ENCODE measurements at regions not wholly inside any gene's neighbourhood (a gene's known extent, or its start where the extent isn't known, plus 50 kb on each side); places are given as distances from the start of the nearest gene placed in this dataset.

DNA sequence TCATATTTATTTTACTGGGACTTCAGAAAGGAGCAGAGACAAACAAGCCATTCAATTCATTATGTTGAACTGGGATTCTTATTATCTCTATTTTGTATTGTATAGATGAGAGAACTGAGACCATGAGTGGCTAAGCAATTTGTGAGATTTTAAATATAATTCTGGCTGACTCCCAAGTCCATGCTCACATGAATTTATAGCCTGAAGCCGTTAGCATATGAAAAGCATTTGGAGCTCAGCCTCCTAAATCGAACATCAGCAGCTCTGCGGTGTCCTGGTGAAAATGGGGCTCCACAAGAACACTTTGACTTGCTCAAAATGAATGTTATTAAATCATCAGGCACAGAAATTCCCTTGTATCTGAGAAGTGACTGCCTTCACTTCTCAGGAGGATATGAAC lies 96.8 kb upstream of the DPT start:
- TF ChIP-seq, protein P1, sequence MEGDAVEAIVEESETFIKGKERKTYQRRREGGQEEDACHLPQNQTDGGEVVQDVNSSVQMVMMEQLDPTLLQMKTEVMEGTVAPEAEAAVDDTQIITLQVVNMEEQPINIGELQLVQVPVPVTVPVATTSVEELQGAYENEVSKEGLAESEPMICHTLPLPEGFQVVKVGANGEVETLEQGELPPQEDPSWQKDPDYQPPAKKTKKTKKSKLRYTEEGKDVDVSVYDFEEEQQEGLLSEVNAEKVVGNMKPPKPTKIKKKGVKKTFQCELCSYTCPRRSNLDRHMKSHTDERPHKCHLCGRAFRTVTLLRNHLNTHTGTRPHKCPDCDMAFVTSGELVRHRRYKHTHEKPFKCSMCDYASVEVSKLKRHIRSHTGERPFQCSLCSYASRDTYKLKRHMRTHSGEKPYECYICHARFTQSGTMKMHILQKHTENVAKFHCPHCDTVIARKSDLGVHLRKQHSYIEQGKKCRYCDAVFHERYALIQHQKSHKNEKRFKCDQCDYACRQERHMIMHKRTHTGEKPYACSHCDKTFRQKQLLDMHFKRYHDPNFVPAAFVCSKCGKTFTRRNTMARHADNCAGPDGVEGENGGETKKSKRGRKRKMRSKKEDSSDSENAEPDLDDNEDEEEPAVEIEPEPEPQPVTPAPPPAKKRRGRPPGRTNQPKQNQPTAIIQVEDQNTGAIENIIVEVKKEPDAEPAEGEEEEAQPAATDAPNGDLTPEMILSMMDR (IDR thresholded peaks at IDR 0.05), result no peak
- TF ChIP-seq POLR2A (IDR thresholded peaks at IDR 0.05; ENCODE audit: low read length) (no peak), RCOR1 (IDR thresholded peaks at IDR 0.05; ENCODE audit: low read depth, low read length) (no peak), RAD21 (conservative IDR thresholded peaks at IDR 0.05 in 1 of 2, IDR thresholded peaks at IDR 0.05 in 1 of 2) (no peak), RFX5 (IDR thresholded peaks at IDR 0.05) (no peak)
- TF ChIP-seq, protein P2, sequence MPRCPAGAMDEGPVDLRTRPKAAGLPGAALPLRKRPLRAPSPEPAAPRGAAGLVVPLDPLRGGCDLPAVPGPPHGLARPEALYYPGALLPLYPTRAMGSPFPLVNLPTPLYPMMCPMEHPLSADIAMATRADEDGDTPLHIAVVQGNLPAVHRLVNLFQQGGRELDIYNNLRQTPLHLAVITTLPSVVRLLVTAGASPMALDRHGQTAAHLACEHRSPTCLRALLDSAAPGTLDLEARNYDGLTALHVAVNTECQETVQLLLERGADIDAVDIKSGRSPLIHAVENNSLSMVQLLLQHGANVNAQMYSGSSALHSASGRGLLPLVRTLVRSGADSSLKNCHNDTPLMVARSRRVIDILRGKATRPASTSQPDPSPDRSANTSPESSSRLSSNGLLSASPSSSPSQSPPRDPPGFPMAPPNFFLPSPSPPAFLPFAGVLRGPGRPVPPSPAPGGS (IDR thresholded peaks at IDR 0.05), result no peak
